SK-N-SH (cell line): ENCODE measurements at regions not wholly inside any gene's neighbourhood (a gene's known extent, or its start where the extent isn't known, plus 50 kb on each side); places are given as distances from the start of the nearest gene placed in this dataset.

Experiments used
- CTCF ChIA-PET: fragments of 300-600, 350-600 bp; formaldehyde crosslinking; extraction: SDS; loops from one replicate; lab custom pipeline; 2021; lab: Yijun Ruan, JAX
- POLR2A ChIA-PET: fragments of 350-600 bp; sonication (Branson Sonifier 250); formaldehyde crosslinking; extraction: SDS; loops from one replicate; lab custom pipeline; 2020; ENCODE audit warnings: antibody characterized with exemption, inconsistent platforms; lab: Yijun Ruan, JAX
- DNase-seq: peaks from one replicate; pipeline ENCODE4 v3.0.0; 2012
- H2AFZ ChIP-seq: fragments of 200-600 bp; sonication (generic); 2 replicates; pipeline ENCODE4 v1.8.1; 2016; ENCODE audit warnings: antibody characterized with exemption, mild to moderate bottlenecking, low read depth
- H3F3A ChIP-seq: fragments of 200-600 bp; sonication (generic); replicated peaks from 2 replicates; pipeline ENCODE3; 2016; ENCODE audit warnings: antibody characterized with exemption, mild to moderate bottlenecking; ENCODE audit not compliant: insufficient read depth
- H3K27ac ChIP-seq, 2 experiments: fragments of 200-500 bp in 1 of 2; fragments of 200-600 bp in 1 of 2; sonication (Bioruptor generic) in 1 of 2; sonication (generic), shearing (Covaris generic) in 1 of 2; 2 replicates each; pipeline versions ENCODE4 v1.5.1 to v1.6.1; 2014 to 2016; ENCODE audit warnings: low read depth in 2 of 2, inconsistent platforms in 1 of 2, low read length in 1 of 2, mild to moderate bottlenecking in 1 of 2, mixed read lengths in 1 of 2
- H3K27me3 ChIP-seq: fragments of 200-600 bp; sonication (generic), shearing (Covaris generic); 2 replicates; pipeline ENCODE4 v1.6.1; 2016; ENCODE audit warnings: mixed run types; ENCODE audit not compliant: insufficient read depth
- H3K36me3 ChIP-seq, 2 experiments: fragments of 200-500 bp in 1 of 2; fragments of 200-600 bp in 1 of 2; sonication (Bioruptor generic) in 1 of 2; sonication (generic) in 1 of 2; replicated peaks in 1 of 2; 2 replicates each; pipeline versions ENCODE3 to v1.5.1; 2014 to 2016; ENCODE audit warnings: low read length in 1 of 2, mild to moderate bottlenecking in 1 of 2; ENCODE audit not compliant: insufficient read depth in 2 of 2, control insufficient read depth in 1 of 2
- H3K4me1 ChIP-seq, 2 experiments: fragments of 200-500 bp in 1 of 2; fragments of 200-600 bp in 1 of 2; sonication (Bioruptor generic) in 1 of 2; sonication (generic), shearing (Covaris generic) in 1 of 2; 2 replicates each; pipeline versions ENCODE4 v1.5.1 to v1.6.1; 2014 to 2016; ENCODE audit warnings: low read depth in 1 of 2, low read length in 1 of 2, mixed run types in 1 of 2; ENCODE audit not compliant: insufficient read depth in 2 of 2, control insufficient read depth in 1 of 2
- H3K4me2 ChIP-seq: fragments of 200-600 bp; sonication (generic), shearing (Covaris generic); 2 replicates; pipeline ENCODE4 v1.6.1; 2017; ENCODE audit warnings: mixed run types
- H3K4me3 ChIP-seq, 2 experiments: fragments of 200-500 bp in 1 of 2; fragments of 200-600 bp in 1 of 2; sonication (Bioruptor generic) in 1 of 2; sonication (generic), shearing (Covaris generic) in 1 of 2; 2 replicates each; pipeline versions ENCODE4 v1.5.1 to v1.8.1; 2014 to 2016; ENCODE audit warnings: low read depth in 2 of 2, inconsistent platforms in 1 of 2, low read length in 1 of 2, mild to moderate bottlenecking in 1 of 2, mixed read lengths in 1 of 2, moderate library complexity in 1 of 2
- H3K79me2 ChIP-seq: fragments of 200-600 bp; sonication (generic); 2 replicates; pipeline ENCODE4 v1.8.1; 2017; ENCODE audit warnings: mild to moderate bottlenecking; ENCODE audit not compliant: insufficient read depth
- H3K9ac ChIP-seq: fragments of 200-600 bp; sonication (generic); 2 replicates; pipeline ENCODE4 v1.6.1; 2017; ENCODE audit warnings: mixed run types
- H3K9me2 ChIP-seq: fragments of 200-600 bp; sonication (generic); 2 replicates; pipeline ENCODE4 v1.6.1; 2017; ENCODE audit warnings: mixed run types
- H3K9me3 ChIP-seq: fragments of 200-600 bp; sonication (generic); 2 replicates; pipeline ENCODE4 v1.6.1; 2017; ENCODE audit warnings: mixed run types, mild to moderate bottlenecking, moderate library complexity
- H4K20me1 ChIP-seq: fragments of 200-600 bp; sonication (generic); 2 replicates; pipeline ENCODE4 v1.6.1; 2017; ENCODE audit warnings: mild to moderate bottlenecking, mixed run types; ENCODE audit not compliant: insufficient read depth
- EP300 ChIP-seq, 2 experiments: IDR thresholded peaks; 2 replicates each; pipeline versions ENCODE4 v1.4.0 to v1.6.1; 2012; ENCODE audit warnings: borderline replicate concordance in 1 of 2, low read depth in 1 of 2, low read length in 1 of 2
- EZH2phosphoT487 ChIP-seq: fragments of 200-600 bp; sonication (generic); IDR thresholded peaks from 2 replicates; pipeline ENCODE4 v1.6.1; 2017; ENCODE audit warnings: low read depth, mixed run types, mild to moderate bottlenecking, antibody characterized with exemption, moderate library complexity, borderline replicate concordance
- FOXM1 ChIP-seq: IDR thresholded peaks from 2 replicates; pipeline ENCODE4 v1.4.0; 2012; ENCODE audit warnings: low read depth, mild to moderate bottlenecking
- GATA2 ChIP-seq: sonication (generic); formaldehyde crosslinking; IDR thresholded peaks from 2 replicates; pipeline ENCODE4 v1.5.0; 2020; ENCODE audit warnings: mild to moderate bottlenecking, missing genetic modification reagents
- IRF3 ChIP-seq: fragments of 150-350 bp; IDR thresholded peaks from 2 replicates; pipeline ENCODE4 v1.6.1; 2016; ENCODE audit warnings: mild to moderate bottlenecking, low read depth, low read length
- JUND ChIP-seq: IDR thresholded peaks from 2 replicates; pipeline ENCODE4 v1.4.0; 2012
- MAX ChIP-seq: IDR thresholded peaks from 2 replicates; pipeline ENCODE4 v1.4.0; 2012; ENCODE audit warnings: low read depth
- MEF2A ChIP-seq: IDR thresholded peaks from 2 replicates; pipeline ENCODE4 v1.4.0; 2012; ENCODE audit warnings: low read depth, borderline replicate concordance
- NFIC ChIP-seq: IDR thresholded peaks from 2 replicates; pipeline ENCODE4 v1.4.0; 2012; ENCODE audit warnings: borderline replicate concordance
- PBX3 ChIP-seq: IDR thresholded peaks from 2 replicates; pipeline ENCODE4; 2012
- POLR2AphosphoS5 ChIP-seq: IDR thresholded peaks from 2 replicates; pipeline ENCODE4 v1.6.1; 2012; ENCODE audit warnings: low read depth, low read length
- RAD21 ChIP-seq: IDR thresholded peaks from 2 replicates; pipeline ENCODE4 v1.6.1; 2012; ENCODE audit warnings: mild to moderate bottlenecking, low read length
- RCOR1 ChIP-seq: fragments of 150-350 bp; IDR thresholded peaks from 2 replicates; pipeline ENCODE4 v1.6.1; 2017; ENCODE audit warnings: antibody characterized with exemption, low read length
- RFX5 ChIP-seq: IDR thresholded peaks from 2 replicates; pipeline ENCODE4 v1.6.1; 2012; ENCODE audit warnings: mild to moderate bottlenecking, improper control_type of control experiment, low read length
- RXRA ChIP-seq: IDR thresholded peaks from 2 replicates; pipeline ENCODE4 v1.4.0; 2012; ENCODE audit warnings: low read depth, mild to moderate bottlenecking, borderline replicate concordance
- SIN3A ChIP-seq: IDR thresholded peaks from 2 replicates; pipeline ENCODE4 v1.6.1; 2012; ENCODE audit warnings: low read depth, mild to moderate bottlenecking, low read length, moderate library complexity, borderline replicate concordance
- TCF12 ChIP-seq: IDR thresholded peaks from 2 replicates; pipeline ENCODE4 v1.4.0; 2012
- TEAD4 ChIP-seq: IDR thresholded peaks from 2 replicates; pipeline ENCODE4 v1.4.0; 2012; ENCODE audit warnings: mild to moderate bottlenecking, borderline replicate concordance; ENCODE audit not compliant: insufficient read depth
- USF2 ChIP-seq: fragments of 150-350 bp; IDR thresholded peaks from 2 replicates; pipeline ENCODE4 v1.6.1; 2017; ENCODE audit warnings: antibody characterized with exemption, low read length, low read depth, borderline replicate concordance
- ZBTB33 ChIP-seq: IDR thresholded peaks from 2 replicates; pipeline ENCODE4 v1.4.0; 2012; ENCODE audit warnings: low read depth, borderline replicate concordance
- WGBS: methylation state at CpG from one replicate; pipeline ENCODE4 v1.1.6; 2017; ENCODE audit warnings: low lambda C conversion rate; 5-methylcytosine and 5-hydroxymethylcytosine counted together

GRCh38 chr2:12004713-12005112, 258.3 kb downstream of the LPIN1 start:
- Histone ChIP-seq H2AFZ (no peak overlapping the region), H3K27me3 (no peaks in the 10 kb centered on the region), H3K9ac (no peak overlapping the region), H3K36me3 (no peaks in the 10 kb centered on the region), H3K4me1 (peaks cover 4 to 14% of the 10 kb centered on the region in 2 experiments; a peak in 2 of 4 replicates), H3K27ac (no peak overlapping the region), H3K4me2 (no peak overlapping the region), H3K79me2 (no peaks in the 10 kb centered on the region), H3F3A (no peaks in the 10 kb centered on the region), H3K9me3 (no peaks in the 10 kb centered on the region), H3K9me2 (no peaks in the 10 kb centered on the region), H3K4me3 (no peak overlapping the region), H4K20me1 (no peaks in the 10 kb centered on the region)
- 85% methylated on average over 6 of the region's 6 CpGs for WGBS
- POLR2A ChIA-PET: no interaction called here
- DNase-seq: no peak
- TF ChIP-seq NFIC: no peak
- TF ChIP-seq EZH2phosphoT487: no peak
- TF ChIP-seq FOXM1: no peak
- no peak for TF ChIP-seq RFX5
- TF ChIP-seq USF2: no peak
- TF ChIP-seq SIN3A: no peak
- TF ChIP-seq JUND: no peak
- no peak for TF ChIP-seq RCOR1
- TF ChIP-seq POLR2AphosphoS5: no peak
- no peak for TF ChIP-seq RAD21
- TF ChIP-seq TCF12: no peak
- TF ChIP-seq PBX3: no peak
- no peak for TF ChIP-seq IRF3
- CTCF ChIA-PET: no interaction called here

- no peak overlapping the region for H3K4me3 ChIP-seq
- H3K4me1 ChIP-seq: peaks cover 4 to 14% of the 10 kb centered on the region in 2 experiments; a peak in 2 of 4 replicates
- H2AFZ ChIP-seq: no peak overlapping the region
- ChIA-PET CTCF (interaction anchor here (0.9 to 1.0 kb wide), 2 partner anchors 161 to 221 kb away, joined by 3 read pairs; no protein-coding TSS in a partner anchor), POLR2A (no interaction called here)
- H3K79me2 ChIP-seq: no peaks in the 10 kb centered on the region
- no peaks in the 10 kb centered on the region for H3K36me3 ChIP-seq
- no peaks in the 10 kb centered on the region for H3K9me2 ChIP-seq
- WGBS: 71% methylated on average over 8 of the region's 8 CpGs
- H3K9me3 ChIP-seq: no peaks in the 10 kb centered on the region
- no peaks in the 10 kb centered on the region for H3F3A ChIP-seq
- no peaks in the 10 kb centered on the region for H4K20me1 ChIP-seq
- no peak overlapping the region for H3K27ac ChIP-seq
- no peak overlapping the region for H3K4me2 ChIP-seq
- H3K27me3 ChIP-seq: no peaks in the 10 kb centered on the region
- no peak for DNase-seq
- H3K9ac ChIP-seq: no peak overlapping the region
- TF ChIP-seq MEF2A (no peak), FOXM1 (no peak), TEAD4 (no peak), GATA2 (no peak), RXRA (no peak), MAX (no peak), EP300 (IDR thresholded peaks at IDR 0.05; ENCODE audit: borderline replicate concordance in 1 of 2, low read depth in 1 of 2, low read length in 1 of 2) (no peak), POLR2AphosphoS5 (no peak), RFX5 (no peak), ZBTB33 (no peak)
Observed at GRCh38 chr2:12005886-12006681, 259.7 kb downstream of the LPIN1 start.
